Keratinocyte (primary cell): ENCODE measurements at regions not wholly inside any gene's neighbourhood (a gene's known extent, or its start where the extent isn't known, plus 50 kb on each side); places are given as distances from the start of the nearest gene placed in this dataset.

ENCODE experiments used
- DNase-seq: peaks from one replicate; pipeline ENCODE4 v3.0.0-alpha.2; 2011; ENCODE audit warnings: low read depth, missing footprints, low spot score
- FAIRE-seq: peaks from 2 replicates; lab custom pipeline; 2011; peaks lifted over from hg19 to GRCh38; lab: Jason Lieb, UNC
- H2AFZ ChIP-seq: 2 replicates; pipeline ENCODE4 v1.6.0; 2012; ENCODE audit warnings: low read length, control low read depth, inconsistent platforms; ENCODE audit not compliant: control insufficient read depth
- H3K27ac ChIP-seq: 2 replicates; pipeline ENCODE4 v1.5.1; 2011; ENCODE audit warnings: low read length; ENCODE audit not compliant: control insufficient read depth, insufficient read depth
- H3K27me3 ChIP-seq: 3 replicates; pipeline ENCODE4 v1.6.0; 2011; ENCODE audit warnings: low read length; ENCODE audit not compliant: control insufficient read depth, insufficient read depth; ENCODE audit errors: extremely low read depth
- H3K36me3 ChIP-seq, 2 experiments: 2 replicates in 1 of 2; 3 replicates in 1 of 2; pipeline ENCODE4 v1.5.1; 2011; ENCODE audit warnings: low read length in 2 of 2, mild to moderate bottlenecking in 1 of 2; ENCODE audit not compliant: control insufficient read depth in 2 of 2, insufficient read depth in 2 of 2; ENCODE audit errors: extremely low read depth in 1 of 2
- H3K4me1 ChIP-seq: 3 replicates; pipeline ENCODE4 v1.5.1; 2011; ENCODE audit warnings: low read length; ENCODE audit not compliant: control insufficient read depth, insufficient read depth; ENCODE audit errors: extremely low read depth
- H3K4me2 ChIP-seq: 3 replicates; pipeline ENCODE4 v1.6.0; 2011; ENCODE audit warnings: low read depth, low read length; ENCODE audit not compliant: control insufficient read depth, insufficient read depth; ENCODE audit errors: extremely low read depth
- H3K4me3 ChIP-seq, 3 experiments: fragments of 200-600 bp in 1 of 3; sonication (generic) in 1 of 3; 2 replicates in 2 of 3; 3 replicates in 1 of 3; pipeline ENCODE4 v1.5.1; 2011 to 2016; ENCODE audit warnings: low read length in 3 of 3, mild to moderate bottlenecking in 3 of 3, control low read depth in 2 of 3, inconsistent platforms in 1 of 3, low read depth in 1 of 3, mixed read lengths in 1 of 3, mixed run types in 1 of 3, moderate library complexity in 1 of 3; ENCODE audit not compliant: control insufficient read depth in 2 of 3, insufficient read depth in 2 of 3; ENCODE audit errors: extremely low read depth in 1 of 3
- H3K79me2 ChIP-seq: 2 replicates; pipeline ENCODE4 v1.6.0; 2012; ENCODE audit warnings: low read length; ENCODE audit not compliant: control insufficient read depth, insufficient read depth
- H3K9ac ChIP-seq: 3 replicates; pipeline ENCODE4 v1.6.0; 2011; ENCODE audit warnings: low read length; ENCODE audit not compliant: control insufficient read depth, insufficient read depth; ENCODE audit errors: extremely low read depth
- H3K9me1 ChIP-seq: 3 replicates; pipeline ENCODE4 v1.6.0; 2011; ENCODE audit warnings: low read length; ENCODE audit not compliant: control insufficient read depth, insufficient read depth; ENCODE audit errors: extremely low read depth
- H3K9me3 ChIP-seq: 2 replicates; pipeline ENCODE4 v1.5.1; 2012; ENCODE audit warnings: low read depth, low read length; ENCODE audit not compliant: control insufficient read depth
- H4K20me1 ChIP-seq: 3 replicates; pipeline ENCODE4 v1.6.0; 2011; ENCODE audit warnings: low read length; ENCODE audit not compliant: control insufficient read depth, insufficient read depth; ENCODE audit errors: extremely low read depth
- EZH2 ChIP-seq: IDR thresholded peaks from one replicate; pipeline ENCODE4 v1.6.1; 2012; ENCODE audit warnings: inconsistent platforms, mild to moderate bottlenecking, low read length, moderate library complexity
- dilution Hi-C: fragments of 300-500 bp; cut with MboI; formaldehyde crosslinking; loops from one replicate; pipeline ENCODE4 v1.7.0; 2020; ENCODE audit warnings: low sequenced_read_pairs; ENCODE audit not compliant: extremely low pct_ligation_motif_present
- TF ChIP-seq, protein P1 (sequence below), 3 experiments: IDR thresholded peaks in 1 of 3; conservative IDR thresholded peaks in 1 of 3; optimal IDR thresholded peaks in 1 of 3; 2 replicates in 2 of 3; 3 replicates in 1 of 3; pipeline versions ENCODE3 to v1.5.1; 2011; ENCODE audit warnings: low read length in 3 of 3, mild to moderate bottlenecking in 3 of 3, moderate library complexity in 2 of 3, control low read depth in 1 of 3, inconsistent platforms in 1 of 3; ENCODE audit not compliant: insufficient read depth in 2 of 3; ENCODE audit errors: extremely low read depth in 1 of 3

DNA sequence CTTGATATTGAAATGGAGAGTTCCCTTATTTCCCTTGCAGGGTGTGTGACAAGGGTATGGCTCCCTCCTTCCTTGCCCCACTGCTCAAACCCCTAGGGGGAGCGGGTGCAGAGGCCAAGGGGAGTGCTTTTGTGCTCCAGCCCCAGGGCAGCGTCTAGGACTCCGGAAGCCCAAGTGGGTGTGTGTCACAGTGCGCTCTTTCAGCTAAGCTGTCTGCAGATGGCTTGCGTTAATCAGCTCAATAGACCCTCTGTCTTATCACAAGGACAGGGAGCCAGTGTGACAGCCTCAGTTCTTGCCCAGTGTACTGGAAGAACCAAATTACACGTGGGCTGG is 523.6 kb upstream of the LMCD1 start:
- H3K9me1 ChIP-seq = no peaks in the 10 kb centered on the region
- H3K27ac ChIP-seq = peak overlapping the region; percentile 75
- no peaks in the 10 kb centered on the region for H3K79me2 ChIP-seq
- peaks cover 18% of the 10 kb centered on the region for H3K4me1 ChIP-seq
- H3K9me3 ChIP-seq = no peaks in the 10 kb centered on the region
- no peak overlapping the region for H3K4me3 ChIP-seq
- H3K9ac ChIP-seq = no peak overlapping the region
- no peak for FAIRE-seq
- dilution Hi-C loops = no loop called here
- no peak for DNase-seq
- no peaks in the 10 kb centered on the region for H4K20me1 ChIP-seq
- H3K4me2 ChIP-seq = peak overlapping the region; percentile 45
- no peaks in the 10 kb centered on the region for H3K27me3 ChIP-seq
- peak overlapping the region; percentile 88 for H2AFZ ChIP-seq
- H3K36me3 ChIP-seq = no peaks in the 10 kb centered on the region
- no peak for TF ChIP-seq EZH2
- TF ChIP-seq, protein P1, sequence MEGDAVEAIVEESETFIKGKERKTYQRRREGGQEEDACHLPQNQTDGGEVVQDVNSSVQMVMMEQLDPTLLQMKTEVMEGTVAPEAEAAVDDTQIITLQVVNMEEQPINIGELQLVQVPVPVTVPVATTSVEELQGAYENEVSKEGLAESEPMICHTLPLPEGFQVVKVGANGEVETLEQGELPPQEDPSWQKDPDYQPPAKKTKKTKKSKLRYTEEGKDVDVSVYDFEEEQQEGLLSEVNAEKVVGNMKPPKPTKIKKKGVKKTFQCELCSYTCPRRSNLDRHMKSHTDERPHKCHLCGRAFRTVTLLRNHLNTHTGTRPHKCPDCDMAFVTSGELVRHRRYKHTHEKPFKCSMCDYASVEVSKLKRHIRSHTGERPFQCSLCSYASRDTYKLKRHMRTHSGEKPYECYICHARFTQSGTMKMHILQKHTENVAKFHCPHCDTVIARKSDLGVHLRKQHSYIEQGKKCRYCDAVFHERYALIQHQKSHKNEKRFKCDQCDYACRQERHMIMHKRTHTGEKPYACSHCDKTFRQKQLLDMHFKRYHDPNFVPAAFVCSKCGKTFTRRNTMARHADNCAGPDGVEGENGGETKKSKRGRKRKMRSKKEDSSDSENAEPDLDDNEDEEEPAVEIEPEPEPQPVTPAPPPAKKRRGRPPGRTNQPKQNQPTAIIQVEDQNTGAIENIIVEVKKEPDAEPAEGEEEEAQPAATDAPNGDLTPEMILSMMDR (optimal IDR thresholded peaks at IDR 0.05 in 1 of 3, IDR thresholded peaks at IDR 0.05 in 1 of 3, conservative IDR thresholded peaks at IDR 0.05 in 1 of 3; ENCODE audit: extremely low read depth in 1 of 3, insufficient read depth in 2 of 3, low read length in 3 of 3) = no peak

DNA sequence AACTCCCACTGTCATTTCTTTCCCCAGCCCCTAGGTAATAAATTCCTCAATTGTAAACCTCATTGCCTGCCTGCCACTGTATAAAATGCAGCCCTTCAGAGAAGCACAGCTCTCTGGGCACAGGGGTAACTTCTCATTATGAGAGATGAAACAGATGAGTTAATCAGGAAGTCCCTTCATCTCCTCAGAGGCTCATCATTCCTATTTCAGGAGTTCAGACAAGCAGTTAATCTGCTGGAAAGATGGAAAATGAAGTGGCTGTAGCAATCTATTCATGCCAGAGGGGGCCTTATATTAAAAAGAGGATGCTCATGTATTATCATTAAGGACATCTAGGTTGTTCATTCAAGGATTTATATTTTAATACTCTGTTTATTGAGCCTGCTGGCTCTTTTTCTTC is 519.5 kb upstream of the LMCD1 start:
- H3K79me2 ChIP-seq = no peaks in the 10 kb centered on the region
- H3K27me3 ChIP-seq = no peaks in the 10 kb centered on the region
- FAIRE-seq (no peak), DNase-seq (no peak)
- H4K20me1 ChIP-seq = no peaks in the 10 kb centered on the region
- no peak overlapping the region for H3K9ac ChIP-seq
- no peak overlapping the region for H3K4me2 ChIP-seq
- no peaks in the 10 kb centered on the region for H3K9me1 ChIP-seq
- H3K9me3 ChIP-seq = no peaks in the 10 kb centered on the region
- dilution Hi-C loops = no loop called here
- H3K36me3 ChIP-seq = no peaks in the 10 kb centered on the region
- H2AFZ ChIP-seq = no peak overlapping the region
- no peak overlapping the region for H3K27ac ChIP-seq
- H3K4me3 ChIP-seq = no peak overlapping the region
- peaks cover 13% of the 10 kb centered on the region for H3K4me1 ChIP-seq
- TF ChIP-seq, protein P1 (optimal IDR thresholded peaks at IDR 0.05 in 1 of 3, IDR thresholded peaks at IDR 0.05 in 1 of 3, conservative IDR thresholded peaks at IDR 0.05 in 1 of 3; ENCODE audit: extremely low read depth in 1 of 3, insufficient read depth in 2 of 3, low read length in 3 of 3) = no peak
- TF ChIP-seq EZH2 = no peak
